K562 (cell line): ENCODE measurements at regions not wholly inside any gene's neighbourhood (a gene's known extent, or its start where the extent isn't known, plus 50 kb on each side); places are given as distances from the start of the nearest gene placed in this dataset.

Experiments
- ATAC-seq: fragments of 200-7000 bp; cut with Tn5 transposase; 3 replicates; pipeline ENCODE4 v1.9.1; 2020; ENCODE audit warnings: moderate library complexity
- BruUV-seq: library from RNA; stranded (reverse); fragments of 400-500 nt; replicated peaks from 2 replicates; lab custom pipeline; 2021; lab: Mats Ljungman, UMichigan
- CTCF ChIA-PET: fragments of 300-600 bp; formaldehyde crosslinking; extraction: SDS; loops from one replicate; lab custom pipeline; 2021; ENCODE audit warnings: low intra/inter-chr PET ratio; lab: Yijun Ruan, JAX
- POLR2A ChIA-PET: fragments of 300-600, 350-650 bp; sonication (Branson Sonifier 250); formaldehyde crosslinking; extraction: SDS; loops from one replicate; lab custom pipeline; 2021; ENCODE audit warnings: antibody characterized with exemption, inconsistent platforms; lab: Yijun Ruan, JAX
- DNase-seq, 4 experiments: peaks; one replicate each; pipeline versions ENCODE4 v3.0.0 to v3.0.0-alpha.2; 2011 to 2018; ENCODE audit warnings: low spot score in 3 of 4, mixed read lengths in 3 of 4; ENCODE audit errors: extremely low read depth in 1 of 4
- FAIRE-seq: peaks from 2 replicates; lab custom pipeline; 2011; peaks lifted over from hg19 to GRCh38; lab: Jason Lieb, UNC
- H2AFZ ChIP-seq: 2 replicates; pipeline ENCODE4 v1.6.0; 2011; ENCODE audit warnings: low read depth, low read length, control low read depth, inconsistent platforms
- H3K27ac ChIP-seq: fragments of 200-600 bp; 3 replicates; pipeline ENCODE4 v1.8.0; 2011; ENCODE audit warnings: low read depth, mild to moderate bottlenecking, control low read depth, inconsistent platforms, low read length, moderate library complexity, mixed read lengths; ENCODE audit errors: extremely low read depth
- H3K27me3 ChIP-seq, 2 experiments: fragments of 300-600 bp in 1 of 2; 2 replicates in 1 of 2; 3 replicates in 1 of 2; pipeline versions ENCODE4 v1.6.0 to v1.8.0; 2011; ENCODE audit warnings: inconsistent platforms in 2 of 2, low read length in 2 of 2, mild to moderate bottlenecking in 1 of 2, mixed read lengths in 1 of 2, moderate library complexity in 1 of 2; ENCODE audit not compliant: control insufficient read depth in 2 of 2, insufficient read depth in 2 of 2
- H3K36me3 ChIP-seq: fragments of 300-600 bp; 3 replicates; pipeline ENCODE4 v1.8.0; 2011; ENCODE audit warnings: mild to moderate bottlenecking, low read length, inconsistent platforms; ENCODE audit not compliant: control insufficient read depth, insufficient read depth
- H3K4me1 ChIP-seq, 2 experiments: fragments of 200-600 bp in 1 of 2; replicated peaks in 1 of 2; 2 replicates in 1 of 2; 3 replicates in 1 of 2; pipeline versions ENCODE4 v1.5.1 to v1.8.0; 2011; ENCODE audit warnings: inconsistent platforms in 2 of 2, low read length in 2 of 2, mild to moderate bottlenecking in 1 of 2, mixed read lengths in 1 of 2, moderate library complexity in 1 of 2; ENCODE audit not compliant: control insufficient read depth in 2 of 2, insufficient read depth in 2 of 2
- H3K4me2 ChIP-seq: 2 replicates; pipeline ENCODE4 v1.6.1; 2011; ENCODE audit warnings: low read length, control low read depth, inconsistent platforms, mixed read lengths; ENCODE audit not compliant: insufficient read depth
- H3K4me3 ChIP-seq: fragments of 200-600 bp; sonication (generic), shearing (Covaris generic); 2 replicates; pipeline ENCODE4 v1.5.1; 2016; ENCODE audit warnings: control low read depth, inconsistent platforms
- H3K79me2 ChIP-seq: fragments of 200-600 bp; 3 replicates; pipeline ENCODE4 v1.8.0; 2011; ENCODE audit warnings: low read length, inconsistent platforms; ENCODE audit not compliant: control insufficient read depth, insufficient read depth
- H3K9ac ChIP-seq, 2 experiments: 2 replicates each; pipeline versions ENCODE4 v1.6.0 to v1.6.1; 2011; ENCODE audit warnings: low read depth in 2 of 2, low read length in 2 of 2, control low read depth in 1 of 2, inconsistent platforms in 1 of 2, mild to moderate bottlenecking in 1 of 2, mixed read lengths in 1 of 2; ENCODE audit not compliant: insufficient read depth in 1 of 2
- H3K9me1 ChIP-seq: one replicate; pipeline ENCODE4 v1.6.0; 2011; ENCODE audit warnings: inconsistent platforms, mild to moderate bottlenecking, low read length, moderate library complexity; ENCODE audit not compliant: control insufficient read depth, insufficient read depth
- H3K9me3 ChIP-seq: replicated peaks from 2 replicates; pipeline ENCODE4 v1.5.1; 2011; ENCODE audit warnings: low read depth, low read length, inconsistent platforms; ENCODE audit not compliant: control insufficient read depth, insufficient read depth
- H4K20me1 ChIP-seq: replicated peaks from 2 replicates; pipeline ENCODE4 v1.6.1; 2011; ENCODE audit warnings: low read length, inconsistent platforms, mixed read lengths; ENCODE audit not compliant: control insufficient read depth, insufficient read depth
- ARHGAP35 ChIP-seq: fragments of 450-650 bp; IDR thresholded peaks from 2 replicates; pipeline ENCODE4 v1.6.1; 2018; ENCODE audit not compliant: partially characterized antibody
- CCAR2 ChIP-seq: fragments of 200-400 bp; formaldehyde crosslinking; IDR thresholded peaks from 2 replicates; pipeline ENCODE4 v1.6.1; 2017; ENCODE audit warnings: mild to moderate bottlenecking, low read depth, low read length
- FOXA1 ChIP-seq: fragments of 450-650 bp; IDR thresholded peaks from 2 replicates; pipeline ENCODE4 v1.6.1; 2016; ENCODE audit warnings: mild to moderate bottlenecking, borderline replicate concordance
- GTF2A2 ChIP-seq: IDR thresholded peaks from 2 replicates; pipeline ENCODE4 v1.6.1; 2016; ENCODE audit warnings: mild to moderate bottlenecking, missing genetic modification characterization, missing compliant biosample characterization
- HNRNPK ChIP-seq: fragments of 200-400 bp; formaldehyde crosslinking; IDR thresholded peaks from one replicate; pipeline ENCODE4 v1.6.1; 2018; ENCODE audit warnings: mild to moderate bottlenecking, low read depth, low read length; ENCODE audit not compliant: poor library complexity, severe bottlenecking
- HNRNPL ChIP-seq: fragments of 200-400 bp; formaldehyde crosslinking; IDR thresholded peaks from 2 replicates; pipeline ENCODE4 v1.6.1; 2017; ENCODE audit warnings: low read depth, mild to moderate bottlenecking, low read length
- NR2C1 ChIP-seq, 2 experiments: fragments of 450-650 bp; IDR thresholded peaks; 2 replicates each; pipeline ENCODE4 v1.6.1; 2017; ENCODE audit warnings: mild to moderate bottlenecking in 2 of 2, antibody characterized with exemption in 1 of 2, inconsistent platforms in 1 of 2, missing compliant biosample characterization in 1 of 2, missing genetic modification characterization in 1 of 2
- PHF8 ChIP-seq: fragments of 200-600 bp; sonication (generic); IDR thresholded peaks from 2 replicates; pipeline ENCODE4 v1.6.1; 2012; ENCODE audit warnings: mixed run types, mild to moderate bottlenecking, inconsistent platforms, low read length, moderate library complexity, borderline replicate concordance
- POLR3A ChIP-seq: IDR thresholded peaks from 2 replicates; pipeline ENCODE4 v1.6.1; 2011; ENCODE audit warnings: borderline replicate concordance, mild to moderate bottlenecking, moderate library complexity; ENCODE audit not compliant: insufficient read length, insufficient read depth; ENCODE audit errors: extremely low read depth
- RFX1 ChIP-seq: fragments of 450-650 bp; IDR thresholded peaks from 2 replicates; pipeline ENCODE4 v1.6.1; 2016; ENCODE audit warnings: mild to moderate bottlenecking, moderate library complexity
- RREB1 ChIP-seq: fragments of 250-450 bp; sonication (Bioruptor Pico); IDR thresholded peaks from 2 replicates; pipeline ENCODE4 v1.4.0; 2020
- SMARCA4 ChIP-seq: fragments of 450-650 bp; IDR thresholded peaks from 2 replicates; pipeline ENCODE4 v1.6.1; 2016
- SNAPC5 ChIP-seq: fragments of 250-450 bp; sonication (Bioruptor Pico); IDR thresholded peaks from 2 replicates; pipeline ENCODE4 v1.8.0; 2021; ENCODE audit warnings: moderate library complexity, mild to moderate bottlenecking, inconsistent platforms
- SP2 ChIP-seq: IDR thresholded peaks from 2 replicates; pipeline ENCODE4 v1.6.1; 2011; ENCODE audit warnings: mild to moderate bottlenecking, low read depth, low read length, moderate library complexity; ENCODE audit not compliant: poor library complexity, severe bottlenecking; ENCODE audit errors: extremely low read depth
- ZBED1 ChIP-seq: IDR thresholded peaks from 2 replicates; pipeline ENCODE4 v1.6.1; 2014
- ZNF282 ChIP-seq: sonication (generic); formaldehyde crosslinking; IDR thresholded peaks from 2 replicates; pipeline ENCODE4 v1.8.1; 2023; ENCODE audit warnings: missing genetic modification reagents
- WGBS: fragments of 100-300 bp; shearing (Covaris generic); methylation state at CpG from one replicate; pipeline ENCODE4 v1.1.6; 2016; ENCODE audit warnings: low coverage, mixed read lengths; ENCODE audit not compliant: insufficient coverage; ENCODE audit errors: missing lambda C conversion rate; 5-methylcytosine and 5-hydroxymethylcytosine counted together
- in situ Hi-C: fragments of 300-500 bp; cut with MboI; formaldehyde crosslinking; loops from 4 replicates; pipeline ENCODE4 v1.15.0; 2018; ENCODE audit warnings: inconsistent platforms, mixed read lengths
- intact Hi-C: fragments of 100-400 bp; cut with micrococcal nuclease; formaldehyde crosslinking; loops from 2 replicates; pipeline ENCODE4 v1.14.2; 2022
- TF ChIP-seq, protein P1 (sequence below): fragments of 450-650 bp; IDR thresholded peaks from 2 replicates; pipeline ENCODE4 v1.6.1; 2016; ENCODE audit warnings: mild to moderate bottlenecking

DNA sequence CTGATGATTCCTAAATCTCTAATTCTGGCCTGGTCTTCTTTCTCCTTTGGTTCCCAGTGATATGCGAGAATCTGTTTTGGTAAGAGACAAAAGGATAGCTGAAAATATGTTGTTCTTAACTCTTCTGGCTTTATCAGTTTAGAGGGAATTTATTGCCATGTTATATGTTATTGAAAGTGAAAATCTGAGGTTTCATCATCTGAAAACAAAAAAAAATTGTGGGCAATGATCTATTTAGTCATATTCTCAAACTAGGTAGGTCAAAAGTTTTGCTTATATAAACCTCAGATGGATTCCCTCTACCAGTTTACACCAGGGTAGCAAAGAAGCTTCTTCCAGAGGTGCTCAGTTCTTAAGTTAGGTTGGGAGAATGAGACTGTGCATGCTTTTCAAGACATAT lies 103.6 kb downstream of the ITM2A start:
- in situ Hi-C loops (no loop called here), intact Hi-C loops (no loop called here)
- no peak overlapping the region for H3K27ac ChIP-seq
- ATAC-seq (no peak), FAIRE-seq (no peak), DNase-seq (no peak)
- no peaks in the 10 kb centered on the region for H3K9me3 ChIP-seq
- ChIA-PET CTCF (no interaction called here), POLR2A (no interaction called here)
- H3K79me2 ChIP-seq: no peaks in the 10 kb centered on the region
- BruUV-seq: no TSS peak
- no peak overlapping the region for H3K4me3 ChIP-seq
- no peaks in the 10 kb centered on the region for H3K36me3 ChIP-seq
- H3K27me3 ChIP-seq: no peaks in the 10 kb centered on the region
- no peak overlapping the region for H3K9ac ChIP-seq
- 0% methylated on average over 1 of the region's 1 CpG for WGBS
- H3K4me2 ChIP-seq: no peak overlapping the region
- no peak overlapping the region for H2AFZ ChIP-seq
- no peaks in the 10 kb centered on the region for H4K20me1 ChIP-seq
- no peaks in the 10 kb centered on the region for H3K4me1 ChIP-seq
- no peaks in the 10 kb centered on the region for H3K9me1 ChIP-seq
- no peak for TF ChIP-seq FOXA1
- TF ChIP-seq RREB1: no peak
- no peak for TF ChIP-seq HNRNPK
- no peak for TF ChIP-seq ZNF282 (CRISPR knock-in tag)
- TF ChIP-seq GTF2A2 (tag): no peak
- TF ChIP-seq HNRNPL: no peak
- no peak for TF ChIP-seq ZBED1
- no peak for TF ChIP-seq POLR3A
- no peak for TF ChIP-seq PHF8
- TF ChIP-seq NR2C1 (IDR thresholded peaks at IDR 0.05): no peak
- no peak for TF ChIP-seq NR2C1 (tag; IDR thresholded peaks at IDR 0.05)
- TF ChIP-seq RFX1: no peak
- no peak for TF ChIP-seq SP2
- TF ChIP-seq SMARCA4: no peak
- no peak for TF ChIP-seq CCAR2
- TF ChIP-seq SNAPC5: no peak
- no peak for TF ChIP-seq ARHGAP35
- TF ChIP-seq, protein P1, sequence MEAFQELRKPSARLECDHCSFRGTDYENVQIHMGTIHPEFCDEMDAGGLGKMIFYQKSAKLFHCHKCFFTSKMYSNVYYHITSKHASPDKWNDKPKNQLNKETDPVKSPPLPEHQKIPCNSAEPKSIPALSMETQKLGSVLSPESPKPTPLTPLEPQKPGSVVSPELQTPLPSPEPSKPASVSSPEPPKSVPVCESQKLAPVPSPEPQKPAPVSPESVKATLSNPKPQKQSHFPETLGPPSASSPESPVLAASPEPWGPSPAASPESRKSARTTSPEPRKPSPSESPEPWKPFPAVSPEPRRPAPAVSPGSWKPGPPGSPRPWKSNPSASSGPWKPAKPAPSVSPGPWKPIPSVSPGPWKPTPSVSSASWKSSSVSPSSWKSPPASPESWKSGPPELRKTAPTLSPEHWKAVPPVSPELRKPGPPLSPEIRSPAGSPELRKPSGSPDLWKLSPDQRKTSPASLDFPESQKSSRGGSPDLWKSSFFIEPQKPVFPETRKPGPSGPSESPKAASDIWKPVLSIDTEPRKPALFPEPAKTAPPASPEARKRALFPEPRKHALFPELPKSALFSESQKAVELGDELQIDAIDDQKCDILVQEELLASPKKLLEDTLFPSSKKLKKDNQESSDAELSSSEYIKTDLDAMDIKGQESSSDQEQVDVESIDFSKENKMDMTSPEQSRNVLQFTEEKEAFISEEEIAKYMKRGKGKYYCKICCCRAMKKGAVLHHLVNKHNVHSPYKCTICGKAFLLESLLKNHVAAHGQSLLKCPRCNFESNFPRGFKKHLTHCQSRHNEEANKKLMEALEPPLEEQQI: no peak
